ENCODE measurements at regions not wholly inside any gene's neighbourhood (a gene's known extent, or its start where the extent isn't known, plus 50 kb on each side); places are given as distances from the start of the nearest gene placed in this dataset.

- H3K36me3 ChIP-seq, result no peaks in the 10 kb centered on the region
- no peak for DNase-seq
- no peaks in the 10 kb centered on the region for H3K27me3 ChIP-seq
- no peaks in the 10 kb centered on the region for H3K9me3 ChIP-seq
- H3K27ac ChIP-seq, result no peak overlapping the region
- H3K9ac ChIP-seq (ENCODE audit: low read depth in 2 of 2, low read length in 2 of 2), result no peak overlapping the region
- no peaks in the 10 kb centered on the region for H3K4me1 ChIP-seq
- intact Hi-C loops (cut with DNase I), result no loop called here
- no peak overlapping the region for H3K4me3 ChIP-seq
- TF ChIP-seq CTCF (IDR thresholded peaks at IDR 0.05), result no peak
Observed at GRCh38 chr3:26535151-26535550, 87.4 kb upstream of the LRRC3B start.

GRCh38 chr3:26536955-26537354 lies 85.6 kb upstream of the LRRC3B start:
- Histone ChIP-seq H3K9ac (ENCODE audit: low read depth in 2 of 2, low read length in 2 of 2) (no peak overlapping the region), H3K27ac (no peak overlapping the region), H3K4me3 (no peak overlapping the region), H3K4me1 (no peaks in the 10 kb centered on the region), H3K9me3 (no peaks in the 10 kb centered on the region), H3K36me3 (no peaks in the 10 kb centered on the region), H3K27me3 (no peaks in the 10 kb centered on the region)
- no peak for DNase-seq
- no peak for TF ChIP-seq CTCF (IDR thresholded peaks at IDR 0.05)
- intact Hi-C loops (cut with DNase I), result no loop called here

- no peaks in the 10 kb centered on the region for H3K9me3 ChIP-seq
- TF ChIP-seq CTCF (IDR thresholded peaks at IDR 0.05), result no peak
- no peak overlapping the region for H3K9ac ChIP-seq (ENCODE audit: low read depth in 2 of 2, low read length in 2 of 2)
- no peak overlapping the region for H3K27ac ChIP-seq
- no peaks in the 10 kb centered on the region for H3K4me1 ChIP-seq
- no peaks in the 10 kb centered on the region for H3K36me3 ChIP-seq
- DNase-seq, result no peak
- intact Hi-C loops (cut with DNase I), result no loop called here
- H3K4me3 ChIP-seq, result no peak overlapping the region
- no peaks in the 10 kb centered on the region for H3K27me3 ChIP-seq
Observed at GRCh38 chr3:26550413-26550812, 72.2 kb upstream of the LRRC3B start.

- intact Hi-C loops (cut with DNase I), result no loop called here
- Histone ChIP-seq H3K36me3 (no peaks in the 10 kb centered on the region), H3K4me3 (no peak overlapping the region), H3K9ac (ENCODE audit: low read depth in 2 of 2, low read length in 2 of 2) (no peak overlapping the region), H3K27me3 (no peaks in the 10 kb centered on the region), H3K9me3 (no peaks in the 10 kb centered on the region), H3K27ac (no peak overlapping the region), H3K4me1 (no peaks in the 10 kb centered on the region)
- DNase-seq, result no peak
- TF ChIP-seq CTCF (IDR thresholded peaks at IDR 0.05), result no peak
Observed at GRCh38 chr3:26556637-26557036, 65.9 kb upstream of the LRRC3B start.

- Histone ChIP-seq H3K9me3 (no peaks in the 10 kb centered on the region), H3K27me3 (no peaks in the 10 kb centered on the region), H3K36me3 (no peaks in the 10 kb centered on the region), H3K27ac (no peak overlapping the region), H3K4me3 (no peak overlapping the region), H3K9ac (ENCODE audit: low read depth in 2 of 2, low read length in 2 of 2) (no peak overlapping the region), H3K4me1 (no peaks in the 10 kb centered on the region)
- intact Hi-C loops (cut with DNase I), result no loop called here
- TF ChIP-seq CTCF (IDR thresholded peaks at IDR 0.05), result no peak
- no peak for DNase-seq
Observed at GRCh38 chr3:26558257-26558656, 64.3 kb upstream of the LRRC3B start.

- no peak for TF ChIP-seq CTCF (IDR thresholded peaks at IDR 0.05)
- Histone ChIP-seq H3K4me3 (no peak overlapping the region), H3K9me3 (no peaks in the 10 kb centered on the region), H3K9ac (ENCODE audit: low read depth in 2 of 2, low read length in 2 of 2) (no peak overlapping the region), H3K4me1 (no peaks in the 10 kb centered on the region), H3K27ac (no peak overlapping the region), H3K27me3 (no peaks in the 10 kb centered on the region), H3K36me3 (no peaks in the 10 kb centered on the region)
- intact Hi-C loops (cut with DNase I), result no loop called here
- no peak for DNase-seq
Observed at GRCh38 chr3:26559227-26559626, 63.3 kb upstream of the LRRC3B start.
